GM23338 (cell line): ENCODE measurements at regions not wholly inside any gene's neighbourhood (a gene's known extent, or its start where the extent isn't known, plus 50 kb on each side); places are given as distances from the start of the nearest gene placed in this dataset.

ENCODE experiments used
- CREB1 ChIP-seq: fragments of 250-450 bp; sonication (Bioruptor Pico); IDR thresholded peaks from 2 replicates; pipeline ENCODE4 v1.5.0; 2020; ENCODE audit warnings: low read depth, mild to moderate bottlenecking, moderate library complexity
- EZH2 ChIP-seq: fragments of 200-600 bp; sonication (generic); IDR thresholded peaks from one replicate; pipeline ENCODE4 v1.8.0; 2017; ENCODE audit warnings: antibody characterized with exemption, mild to moderate bottlenecking, low read depth; ENCODE audit not compliant: unreplicated experiment
- EZH2phosphoT487 ChIP-seq: fragments of 200-600 bp; sonication (generic); IDR thresholded peaks from one replicate; pipeline ENCODE4 v1.8.1; 2018; ENCODE audit warnings: antibody characterized with exemption; ENCODE audit not compliant: unreplicated experiment
- JUNB ChIP-seq: IDR thresholded peaks from one replicate; pipeline ENCODE4 v1.6.1; 2016; ENCODE audit warnings: antibody characterized with exemption; ENCODE audit not compliant: unreplicated experiment
- POLR2AphosphoS5 ChIP-seq: IDR thresholded peaks from 2 replicates; pipeline ENCODE4 v1.6.1; 2016; ENCODE audit warnings: antibody characterized with exemption, low read depth
- STAT1 ChIP-seq: IDR thresholded peaks from one replicate; pipeline ENCODE4 v1.6.1; 2016; ENCODE audit warnings: antibody characterized with exemption; ENCODE audit not compliant: unreplicated experiment
- ZNF114 ChIP-seq: fragments of 250-450 bp; sonication (Bioruptor Pico); IDR thresholded peaks from 2 replicates; pipeline ENCODE4 v1.5.0; 2020; ENCODE audit warnings: mild to moderate bottlenecking, moderate library complexity
- ZNF331 ChIP-seq: fragments of 250-450 bp; sonication (Bioruptor Pico); IDR thresholded peaks from 2 replicates; pipeline ENCODE4 v1.5.0; 2020; ENCODE audit warnings: low read depth, mild to moderate bottlenecking, moderate library complexity
- TF ChIP-seq, protein P1 (sequence below): IDR thresholded peaks from 2 replicates; pipeline ENCODE4 v1.6.1; 2016; ENCODE audit warnings: antibody characterized with exemption
- TF ChIP-seq, protein P2 (sequence below), 2 experiments: fragments of 200-600 bp in 1 of 2; sonication (generic) in 1 of 2; conservative IDR thresholded peaks; 2 replicates each; pipeline versions ENCODE4 v1.5.1 to v1.6.1; 2016 to 2017; ENCODE audit warnings: antibody characterized with exemption in 2 of 2, low read depth in 2 of 2, mild to moderate bottlenecking in 2 of 2, moderate library complexity in 1 of 2
- TF ChIP-seq, protein P3 (sequence below): IDR thresholded peaks from one replicate; pipeline ENCODE4 v1.6.1; 2018; ENCODE audit warnings: antibody characterized with exemption; ENCODE audit not compliant: unreplicated experiment

DNA sequence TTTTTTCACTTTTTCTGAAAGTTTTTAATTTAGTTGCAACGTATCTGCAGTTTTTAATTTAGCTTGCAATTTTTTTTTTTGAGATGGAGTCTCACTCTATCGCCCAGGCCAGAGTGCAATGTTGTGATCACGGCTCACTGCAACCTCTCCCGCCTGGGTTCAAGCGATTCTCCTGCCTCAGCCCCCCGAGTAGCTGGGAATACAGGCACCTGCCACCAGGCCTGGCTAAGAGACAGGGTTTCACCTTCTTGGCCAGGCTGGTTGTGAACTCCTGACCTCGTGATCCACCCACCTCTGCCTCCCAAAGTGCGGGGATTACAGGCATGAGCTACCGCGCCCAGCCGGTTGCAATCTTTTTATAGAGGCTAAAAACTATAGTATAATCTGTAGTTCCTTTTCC, 142.9 kb upstream of the ALCAM start:
- TF ChIP-seq, protein P1, sequence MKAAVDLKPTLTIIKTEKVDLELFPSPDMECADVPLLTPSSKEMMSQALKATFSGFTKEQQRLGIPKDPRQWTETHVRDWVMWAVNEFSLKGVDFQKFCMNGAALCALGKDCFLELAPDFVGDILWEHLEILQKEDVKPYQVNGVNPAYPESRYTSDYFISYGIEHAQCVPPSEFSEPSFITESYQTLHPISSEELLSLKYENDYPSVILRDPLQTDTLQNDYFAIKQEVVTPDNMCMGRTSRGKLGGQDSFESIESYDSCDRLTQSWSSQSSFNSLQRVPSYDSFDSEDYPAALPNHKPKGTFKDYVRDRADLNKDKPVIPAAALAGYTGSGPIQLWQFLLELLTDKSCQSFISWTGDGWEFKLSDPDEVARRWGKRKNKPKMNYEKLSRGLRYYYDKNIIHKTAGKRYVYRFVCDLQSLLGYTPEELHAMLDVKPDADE: no peak
- TF ChIP-seq, protein P2, sequence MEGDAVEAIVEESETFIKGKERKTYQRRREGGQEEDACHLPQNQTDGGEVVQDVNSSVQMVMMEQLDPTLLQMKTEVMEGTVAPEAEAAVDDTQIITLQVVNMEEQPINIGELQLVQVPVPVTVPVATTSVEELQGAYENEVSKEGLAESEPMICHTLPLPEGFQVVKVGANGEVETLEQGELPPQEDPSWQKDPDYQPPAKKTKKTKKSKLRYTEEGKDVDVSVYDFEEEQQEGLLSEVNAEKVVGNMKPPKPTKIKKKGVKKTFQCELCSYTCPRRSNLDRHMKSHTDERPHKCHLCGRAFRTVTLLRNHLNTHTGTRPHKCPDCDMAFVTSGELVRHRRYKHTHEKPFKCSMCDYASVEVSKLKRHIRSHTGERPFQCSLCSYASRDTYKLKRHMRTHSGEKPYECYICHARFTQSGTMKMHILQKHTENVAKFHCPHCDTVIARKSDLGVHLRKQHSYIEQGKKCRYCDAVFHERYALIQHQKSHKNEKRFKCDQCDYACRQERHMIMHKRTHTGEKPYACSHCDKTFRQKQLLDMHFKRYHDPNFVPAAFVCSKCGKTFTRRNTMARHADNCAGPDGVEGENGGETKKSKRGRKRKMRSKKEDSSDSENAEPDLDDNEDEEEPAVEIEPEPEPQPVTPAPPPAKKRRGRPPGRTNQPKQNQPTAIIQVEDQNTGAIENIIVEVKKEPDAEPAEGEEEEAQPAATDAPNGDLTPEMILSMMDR (conservative IDR thresholded peaks at IDR 0.05; ENCODE audit: low read depth in 2 of 2): no peak
- no peak for TF ChIP-seq POLR2AphosphoS5
- TF ChIP-seq CREB1 (CRISPR knock-in tag): no peak
- no peak for TF ChIP-seq EZH2
- TF ChIP-seq, protein P3, sequence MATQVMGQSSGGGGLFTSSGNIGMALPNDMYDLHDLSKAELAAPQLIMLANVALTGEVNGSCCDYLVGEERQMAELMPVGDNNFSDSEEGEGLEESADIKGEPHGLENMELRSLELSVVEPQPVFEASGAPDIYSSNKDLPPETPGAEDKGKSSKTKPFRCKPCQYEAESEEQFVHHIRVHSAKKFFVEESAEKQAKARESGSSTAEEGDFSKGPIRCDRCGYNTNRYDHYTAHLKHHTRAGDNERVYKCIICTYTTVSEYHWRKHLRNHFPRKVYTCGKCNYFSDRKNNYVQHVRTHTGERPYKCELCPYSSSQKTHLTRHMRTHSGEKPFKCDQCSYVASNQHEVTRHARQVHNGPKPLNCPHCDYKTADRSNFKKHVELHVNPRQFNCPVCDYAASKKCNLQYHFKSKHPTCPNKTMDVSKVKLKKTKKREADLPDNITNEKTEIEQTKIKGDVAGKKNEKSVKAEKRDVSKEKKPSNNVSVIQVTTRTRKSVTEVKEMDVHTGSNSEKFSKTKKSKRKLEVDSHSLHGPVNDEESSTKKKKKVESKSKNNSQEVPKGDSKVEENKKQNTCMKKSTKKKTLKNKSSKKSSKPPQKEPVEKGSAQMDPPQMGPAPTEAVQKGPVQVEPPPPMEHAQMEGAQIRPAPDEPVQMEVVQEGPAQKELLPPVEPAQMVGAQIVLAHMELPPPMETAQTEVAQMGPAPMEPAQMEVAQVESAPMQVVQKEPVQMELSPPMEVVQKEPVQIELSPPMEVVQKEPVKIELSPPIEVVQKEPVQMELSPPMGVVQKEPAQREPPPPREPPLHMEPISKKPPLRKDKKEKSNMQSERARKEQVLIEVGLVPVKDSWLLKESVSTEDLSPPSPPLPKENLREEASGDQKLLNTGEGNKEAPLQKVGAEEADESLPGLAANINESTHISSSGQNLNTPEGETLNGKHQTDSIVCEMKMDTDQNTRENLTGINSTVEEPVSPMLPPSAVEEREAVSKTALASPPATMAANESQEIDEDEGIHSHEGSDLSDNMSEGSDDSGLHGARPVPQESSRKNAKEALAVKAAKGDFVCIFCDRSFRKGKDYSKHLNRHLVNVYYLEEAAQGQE: no peak
- TF ChIP-seq ZNF114 (CRISPR knock-in tag): no peak
- no peak for TF ChIP-seq EZH2phosphoT487
- no peak for TF ChIP-seq JUNB
- no peak for TF ChIP-seq STAT1
- TF ChIP-seq ZNF331: no peak
